T1000 (cell line): ENCODE measurements at regions not wholly inside any gene's neighbourhood (a gene's known extent, or its start where the extent isn't known, plus 50 kb on each side); places are given as distances from the start of the nearest gene placed in this dataset.
A peak's percentile ranks its signal among the peaks of the same experiment; 100 is the strongest.

Source experiments
- DNase-seq: peaks from one replicate; lab custom pipeline; 2025; ENCODE audit warnings: mixed read lengths; lab: John Stamatoyannopoulos, UW

DNA sequence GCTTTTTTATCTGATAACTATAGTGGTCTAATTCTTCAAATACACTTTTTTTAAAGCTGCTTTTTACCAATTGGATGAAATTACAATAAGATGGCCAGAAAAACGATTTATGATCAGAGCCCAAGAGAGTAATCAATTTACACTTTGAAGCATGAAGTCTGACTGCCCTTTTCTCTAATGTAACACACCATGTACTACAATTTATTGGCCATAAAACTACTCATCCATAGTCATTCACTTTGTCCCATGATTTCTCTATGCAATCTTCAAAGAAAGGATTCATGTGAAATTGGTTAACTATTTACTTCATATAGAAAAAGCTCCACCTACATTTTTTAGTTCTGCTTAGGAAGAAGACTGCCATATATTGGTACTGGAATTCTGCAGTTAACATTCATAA, 73.6 kb upstream of the CAST start:
- DNase-seq, result no peak

- DNase-seq, result no peak
Measured at GRCh38 chr5:96590796-96591195, 71.4 kb upstream of the CAST start.

DNA sequence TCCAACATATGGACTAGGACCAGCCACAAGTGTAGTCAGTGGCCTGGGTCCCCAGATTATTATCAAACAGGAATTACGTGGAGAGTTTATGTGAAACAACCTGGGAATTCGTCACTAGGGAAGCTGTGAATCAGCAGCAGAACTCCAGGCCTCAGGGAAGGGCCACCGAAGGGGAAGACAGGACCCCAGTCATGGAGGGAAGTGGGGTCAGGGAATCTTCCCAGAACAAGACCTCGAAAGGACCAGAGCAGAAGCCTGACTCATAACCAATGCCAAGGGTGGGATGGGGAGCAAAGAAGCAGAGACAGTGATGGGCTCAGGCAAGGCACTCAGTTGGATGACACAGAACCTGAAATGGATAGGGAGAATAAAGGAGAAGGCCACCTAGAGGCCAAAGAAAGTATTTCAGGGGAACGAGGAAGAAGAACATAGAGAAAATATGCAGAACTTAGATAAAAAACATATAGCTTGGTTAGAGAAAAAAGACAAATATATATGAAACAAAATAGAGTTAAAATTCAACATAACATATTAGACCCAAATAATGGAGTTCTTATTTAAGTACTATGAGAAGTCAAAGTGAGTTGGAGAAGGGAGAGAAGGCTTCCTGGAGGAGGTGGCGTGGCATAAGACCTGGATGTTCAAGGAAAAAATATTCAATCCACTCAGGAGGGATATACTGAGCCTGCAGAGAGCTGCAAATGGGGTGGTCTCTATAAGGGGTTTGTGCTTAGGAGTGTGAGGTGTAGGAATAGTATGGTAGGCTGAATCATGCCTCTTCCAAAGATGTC, 66.7 kb upstream of the CAST start:
- DNase-seq, result no peak

DNA sequence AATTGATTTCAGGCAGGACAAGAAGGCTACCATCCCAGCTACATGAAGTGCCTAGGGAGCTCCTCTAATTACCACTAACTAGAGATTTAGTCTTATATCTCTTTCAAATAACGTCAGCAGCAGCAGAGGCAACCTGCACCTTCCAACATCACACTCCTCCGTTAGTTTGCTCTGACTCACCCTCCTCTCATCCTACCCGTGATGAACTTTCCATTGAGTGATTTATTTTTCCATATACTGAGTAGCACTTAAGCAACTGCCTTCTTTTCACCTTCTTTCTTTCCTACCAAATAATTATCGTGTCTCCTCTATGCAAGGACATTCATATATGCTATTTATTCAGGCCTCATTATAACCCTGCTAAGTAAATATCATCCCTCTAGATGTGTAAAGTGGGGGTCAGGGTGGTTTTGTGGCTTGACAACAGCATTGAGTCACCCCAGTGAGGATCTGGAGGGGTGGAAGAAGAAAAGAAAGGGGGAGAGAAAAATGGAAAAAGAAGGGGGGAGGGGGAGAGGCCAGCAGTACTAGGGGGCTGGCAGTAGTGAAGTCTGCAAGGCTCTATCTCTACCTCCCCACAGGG, 64.6 kb upstream of the CAST start:
- DNase-seq, result no peak

DNA sequence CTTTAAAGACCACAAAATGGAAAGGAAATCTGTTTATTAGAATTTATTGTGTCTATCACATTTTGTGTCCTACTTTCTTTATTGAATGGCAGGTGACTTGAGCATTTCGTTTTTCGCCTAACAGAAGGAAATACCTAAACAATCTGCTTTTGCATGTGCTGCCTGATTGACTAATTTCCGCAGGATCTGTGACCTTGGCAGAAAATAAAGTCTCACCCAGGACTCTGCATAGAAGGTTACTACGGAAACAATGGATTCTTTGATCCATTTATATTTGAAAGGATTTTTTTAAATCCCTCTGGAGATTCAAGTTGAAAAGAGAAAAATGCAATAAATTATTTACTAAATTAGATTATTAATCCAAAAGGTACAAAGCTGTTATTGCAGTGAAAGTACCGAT, 61.0 kb upstream of the CAST start:
- DNase-seq, result no peak

DNA sequence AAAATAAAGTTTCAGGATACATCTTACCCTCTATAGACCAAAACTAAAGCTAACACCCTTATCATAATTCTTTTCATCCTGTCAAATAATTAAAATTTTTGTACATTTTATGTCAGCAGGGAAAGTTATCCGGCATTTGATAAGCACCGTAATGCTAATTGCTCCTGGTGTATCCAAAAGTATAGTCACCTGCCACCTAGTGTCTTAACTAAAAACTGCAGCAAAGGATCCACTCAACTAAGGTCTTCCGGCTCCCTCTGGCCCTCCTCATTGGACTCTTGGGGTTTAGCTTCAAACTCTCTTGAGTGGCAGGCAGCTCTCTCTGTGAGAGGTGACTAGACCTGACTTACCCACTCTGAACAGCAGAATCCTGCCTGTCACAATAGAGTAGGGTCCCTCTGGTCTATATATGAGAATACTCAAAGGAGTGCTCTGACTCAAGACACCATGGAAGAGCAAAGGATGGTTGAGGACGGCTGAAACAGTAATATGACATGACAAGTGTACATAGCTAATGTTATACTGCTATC, 60.4 kb upstream of the CAST start:
- DNase-seq, result peak; percentile 41

DNA sequence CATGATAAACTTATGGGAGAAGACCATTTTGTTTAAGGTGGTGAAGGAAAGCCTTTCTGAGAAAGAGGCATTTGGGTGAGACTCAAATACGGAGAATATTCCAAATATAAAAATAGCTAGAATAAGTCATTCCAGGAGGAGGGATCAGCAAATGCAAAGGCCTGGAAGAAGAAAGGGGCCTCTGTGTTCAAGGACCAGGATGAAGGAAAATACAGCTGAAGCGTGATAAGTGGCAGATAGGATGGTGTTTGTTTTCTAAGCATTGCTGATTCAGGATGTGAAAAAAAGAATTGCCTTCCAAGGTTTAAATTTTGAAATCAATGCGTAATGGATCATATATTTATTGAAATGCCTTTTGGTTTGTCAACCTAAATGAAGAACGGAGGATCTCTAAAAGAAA, 59.4 kb upstream of the CAST start:
- no peak for DNase-seq

DNA sequence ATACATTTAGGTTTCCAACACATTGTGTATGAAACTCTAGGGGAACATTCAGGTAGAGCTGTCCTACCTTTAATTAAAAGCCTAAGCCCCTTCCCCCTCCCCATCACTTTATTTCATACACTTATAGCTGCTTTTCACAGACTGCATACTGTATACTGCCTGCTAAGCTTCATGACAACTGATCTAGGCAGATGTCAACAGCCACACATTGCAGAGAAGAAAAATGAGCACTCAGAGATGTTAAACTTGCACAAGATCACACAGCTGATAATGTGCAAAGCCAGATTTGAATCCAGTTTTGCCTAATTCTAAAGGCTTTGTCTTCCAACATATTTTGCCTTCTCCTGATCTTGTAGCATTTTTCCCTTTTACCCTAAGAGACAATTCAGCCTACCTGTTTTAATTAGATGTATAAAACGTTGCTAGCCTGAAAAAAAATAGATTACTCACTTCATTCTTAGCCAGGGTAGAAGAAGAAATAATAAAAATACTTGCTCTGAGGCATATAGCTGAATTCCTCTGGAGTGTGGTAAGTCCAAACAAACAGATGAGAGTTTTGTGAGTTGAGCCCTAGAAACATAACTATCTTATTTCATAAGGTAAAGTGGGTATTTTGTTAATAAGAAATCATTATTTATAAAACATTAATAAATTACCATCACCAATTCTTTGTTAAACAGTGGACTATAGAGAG, 56.9 kb upstream of the CAST start:
- DNase-seq, result no peak

DNA sequence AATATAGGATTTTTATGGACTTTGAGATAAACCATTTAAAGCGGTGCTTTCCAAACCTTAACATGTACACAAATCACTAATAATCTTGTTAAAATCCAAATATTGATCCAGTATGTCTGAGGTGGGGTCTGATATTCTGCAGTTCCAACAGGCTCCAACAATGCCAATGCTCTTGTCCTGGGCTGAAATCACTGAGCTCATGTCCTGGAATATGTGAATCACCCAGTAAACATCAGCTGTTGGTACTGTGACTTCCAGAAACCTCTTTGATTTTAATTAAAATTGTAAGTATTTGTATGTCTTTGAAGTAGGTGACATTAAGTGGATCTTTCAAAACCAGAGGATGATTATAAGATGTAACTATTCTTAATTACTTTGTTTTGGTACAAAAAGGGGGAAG, 52.8 kb upstream of the CAST start:
- DNase-seq, result no peak

GRCh38 chr5:96610747-96611146, 51.4 kb upstream of the CAST start:
- DNase-seq, result no peak

GRCh38 chr5:96611946-96612345, 50.2 kb upstream of the CAST start:
- DNase-seq, result no peak
